GM13977 (cell line): ENCODE measurements at regions not wholly inside any gene's neighbourhood (a gene's known extent, or its start where the extent isn't known, plus 50 kb on each side); places are given as distances from the start of the nearest gene placed in this dataset.

Experiments used
- DNase-seq: peaks from one replicate; pipeline ENCODE4 v3.0.0; 2012; ENCODE audit warnings: low spot score
- in situ Hi-C: fragments of 300-500 bp; cut with MboI; formaldehyde crosslinking; loops from one replicate; pipeline ENCODE4 v1.12.0; 2022; ENCODE audit warnings: low sequenced_read_pairs, low pct_unique_long_range_greater_than_20kb, mixed read lengths, inconsistent platforms; ENCODE audit not compliant: unreplicated experiment
- TF ChIP-seq, protein P1 (sequence below): IDR thresholded peaks from 2 replicates; pipeline ENCODE4 v1.5.1; 2012; ENCODE audit warnings: mild to moderate bottlenecking, control low read depth; ENCODE audit not compliant: insufficient read depth; ENCODE audit errors: extremely low read depth, missing control alignments

DNA sequence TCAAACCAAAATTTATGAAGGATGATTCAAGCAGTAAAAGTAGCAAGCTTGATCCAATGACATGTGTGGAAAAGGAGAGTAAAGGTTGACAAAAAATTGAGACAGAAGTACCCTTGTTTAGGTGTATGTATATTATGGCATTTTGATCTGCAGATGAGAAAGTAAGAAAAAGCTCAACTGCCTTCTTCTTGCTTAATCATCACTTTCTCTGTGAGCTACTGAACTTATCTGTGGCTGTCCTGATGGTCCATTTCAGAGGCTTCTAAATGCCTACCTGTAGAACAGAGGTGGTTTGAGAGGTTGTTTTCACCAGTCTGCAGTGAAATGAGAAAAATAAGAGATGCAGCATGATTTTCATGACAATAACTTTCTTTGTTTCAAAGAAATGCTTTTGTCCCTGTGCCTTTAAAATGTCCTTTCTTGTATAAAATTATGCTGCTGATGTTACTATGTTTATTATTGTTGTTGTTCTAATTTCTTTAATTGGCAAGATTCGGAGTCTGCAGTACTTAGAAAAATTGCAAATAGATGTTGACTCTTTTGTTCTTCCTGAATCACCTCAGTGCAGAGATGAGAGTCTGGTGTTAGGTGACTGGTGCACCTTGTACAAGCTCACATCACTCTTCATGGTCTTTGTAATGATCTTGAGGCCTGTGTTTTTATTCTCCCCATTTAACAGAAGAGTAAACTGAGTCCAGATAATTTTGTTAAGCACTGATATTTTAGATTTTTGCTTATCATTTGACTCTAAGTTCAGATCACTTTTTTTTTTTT, 821.9 kb downstream of the VRK1 start:
- TF ChIP-seq, protein P1, sequence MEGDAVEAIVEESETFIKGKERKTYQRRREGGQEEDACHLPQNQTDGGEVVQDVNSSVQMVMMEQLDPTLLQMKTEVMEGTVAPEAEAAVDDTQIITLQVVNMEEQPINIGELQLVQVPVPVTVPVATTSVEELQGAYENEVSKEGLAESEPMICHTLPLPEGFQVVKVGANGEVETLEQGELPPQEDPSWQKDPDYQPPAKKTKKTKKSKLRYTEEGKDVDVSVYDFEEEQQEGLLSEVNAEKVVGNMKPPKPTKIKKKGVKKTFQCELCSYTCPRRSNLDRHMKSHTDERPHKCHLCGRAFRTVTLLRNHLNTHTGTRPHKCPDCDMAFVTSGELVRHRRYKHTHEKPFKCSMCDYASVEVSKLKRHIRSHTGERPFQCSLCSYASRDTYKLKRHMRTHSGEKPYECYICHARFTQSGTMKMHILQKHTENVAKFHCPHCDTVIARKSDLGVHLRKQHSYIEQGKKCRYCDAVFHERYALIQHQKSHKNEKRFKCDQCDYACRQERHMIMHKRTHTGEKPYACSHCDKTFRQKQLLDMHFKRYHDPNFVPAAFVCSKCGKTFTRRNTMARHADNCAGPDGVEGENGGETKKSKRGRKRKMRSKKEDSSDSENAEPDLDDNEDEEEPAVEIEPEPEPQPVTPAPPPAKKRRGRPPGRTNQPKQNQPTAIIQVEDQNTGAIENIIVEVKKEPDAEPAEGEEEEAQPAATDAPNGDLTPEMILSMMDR = no peak
- in situ Hi-C loops = no loop called here
- no peak for DNase-seq

DNA sequence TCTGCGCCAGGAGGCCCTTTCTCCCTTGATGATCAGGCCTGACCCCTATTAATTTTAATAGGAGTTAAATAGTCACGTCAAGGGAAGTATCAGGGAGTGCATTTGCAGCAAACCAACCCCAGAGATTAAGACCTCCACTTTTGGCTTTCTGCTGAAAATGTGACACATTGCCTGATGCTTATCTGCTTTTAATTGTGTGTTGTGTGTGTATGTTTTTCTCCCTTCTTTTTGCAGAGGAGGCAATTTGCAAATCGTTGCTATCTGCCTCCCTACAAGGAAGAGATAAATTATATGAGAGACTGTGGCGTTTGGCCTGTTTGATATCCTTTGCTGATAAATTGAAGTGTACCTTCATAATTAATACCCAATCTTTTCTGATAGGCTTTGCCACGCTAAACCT, 822.9 kb downstream of the VRK1 start:
- in situ Hi-C loops = no loop called here
- TF ChIP-seq, protein P1 = no peak
- no peak for DNase-seq

DNA sequence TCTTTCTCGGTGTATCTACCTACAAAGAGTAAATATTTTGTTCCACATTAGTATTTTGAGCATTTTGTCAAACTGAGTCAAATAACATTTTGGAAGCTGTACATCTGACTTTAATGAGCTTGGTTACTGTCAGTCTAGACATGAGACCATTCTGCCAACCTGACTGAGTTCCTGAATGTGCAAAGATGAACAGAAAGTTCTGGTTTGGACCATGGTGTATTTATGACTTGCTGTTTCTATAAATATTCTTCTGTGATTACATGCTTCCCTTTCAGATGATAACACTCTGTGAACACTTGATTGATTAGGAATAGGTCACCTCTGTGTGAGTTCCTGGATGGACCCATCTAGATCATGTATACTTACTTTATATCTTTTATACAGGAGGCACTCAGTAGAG, 827.8 kb downstream of the VRK1 start:
- DNase-seq = no peak
- TF ChIP-seq, protein P1 = no peak
- in situ Hi-C loops = no loop called here

DNA sequence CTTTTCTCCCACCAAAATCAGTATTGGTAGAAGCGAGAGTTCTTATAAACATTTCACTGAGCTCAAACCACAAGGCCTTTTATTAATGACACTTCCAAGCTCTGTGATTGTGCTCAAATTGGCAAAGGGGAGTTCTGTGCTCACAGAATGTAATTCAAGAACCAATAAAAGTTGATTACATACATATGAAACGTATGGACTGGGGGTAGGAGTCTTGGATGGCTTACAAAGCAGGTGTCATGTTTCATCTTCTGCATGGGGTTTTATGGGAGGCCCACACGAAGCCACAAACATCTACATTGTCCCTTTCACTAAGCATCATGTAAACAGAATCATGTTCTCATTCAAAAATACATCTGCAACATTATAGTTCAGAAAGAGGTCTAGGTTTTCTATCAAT, 828.3 kb downstream of the VRK1 start:
- TF ChIP-seq, protein P1 = no peak
- in situ Hi-C loops = no loop called here
- no peak for DNase-seq

DNA sequence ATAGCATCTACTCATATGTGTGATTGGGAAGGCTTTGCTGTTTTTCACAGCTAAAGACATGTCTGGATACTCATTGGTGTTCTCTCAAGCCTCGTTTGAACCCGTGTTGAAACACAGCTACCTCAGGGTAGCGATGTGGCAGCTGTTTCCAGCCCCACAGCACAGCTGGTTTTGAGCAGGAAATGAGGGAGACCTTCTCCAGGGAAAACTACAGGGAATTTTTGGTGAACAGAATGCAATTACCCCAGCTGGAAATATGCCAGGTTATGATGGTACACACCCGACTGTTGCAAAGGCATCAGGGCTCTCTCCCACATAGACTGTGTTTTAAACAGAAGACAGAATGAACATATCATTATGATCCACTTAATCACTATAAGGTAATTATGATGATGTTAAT, 828.9 kb downstream of the VRK1 start:
- TF ChIP-seq, protein P1 = no peak
- in situ Hi-C loops = no loop called here
- no peak for DNase-seq

DNA sequence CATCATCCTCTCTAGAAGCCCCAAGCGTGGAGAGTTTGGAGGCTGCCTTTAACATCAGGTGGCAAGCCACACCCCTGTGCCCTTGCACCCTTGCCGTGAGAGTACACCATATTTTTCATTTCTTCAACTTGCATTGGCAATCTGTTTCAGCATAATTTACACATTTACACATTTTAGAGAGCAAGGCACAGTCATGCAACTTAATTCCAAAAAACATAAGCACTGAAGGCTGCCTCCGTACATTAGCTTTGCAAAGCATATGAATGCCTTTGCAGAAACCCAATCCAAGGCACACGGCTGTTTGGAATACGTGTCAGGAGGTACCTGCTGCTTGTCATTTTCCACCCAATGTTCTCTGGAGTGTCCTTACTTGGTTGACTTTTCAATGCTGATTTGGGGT, 833.1 kb downstream of the VRK1 start:
- DNase-seq = no peak
- in situ Hi-C loops = no loop called here
- TF ChIP-seq, protein P1 = no peak
